HepG2 (cell line): ENCODE measurements at regions not wholly inside any gene's neighbourhood (a gene's known extent, or its start where the extent isn't known, plus 50 kb on each side); places are given as distances from the start of the nearest gene placed in this dataset.

Experiments
- ATAC-seq: fragments of 200-7000 bp; cut with Tn5 transposase; 3 replicates; pipeline ENCODE4 v1.9.1; 2020; ENCODE audit warnings: mild to moderate bottlenecking, moderate library complexity
- BruUV-seq: library from RNA; stranded (reverse); fragments of 400-500 nt; replicated peaks from 2 replicates; lab custom pipeline; 2021; lab: Mats Ljungman, UMichigan
- CTCF ChIA-PET: fragments of 300-600 bp; formaldehyde crosslinking; extraction: SDS; loops from one replicate; lab custom pipeline; 2021; ENCODE audit warnings: low total read pairs, inconsistent platforms, low intra/inter-chr PET ratio; lab: Yijun Ruan, JAX
- POLR2A ChIA-PET: fragments of 350-600 bp; sonication (Branson Sonifier 250); formaldehyde crosslinking; loops from one replicate; lab custom pipeline; 2020; ENCODE audit warnings: antibody characterized with exemption, inconsistent platforms; lab: Yijun Ruan, JAX
- DNase-seq: peaks from one replicate; pipeline ENCODE4 v3.0.0-alpha.2; 2015; ENCODE audit warnings: low spot score
- FAIRE-seq: peaks from 3 replicates; lab custom pipeline; 2011; peaks lifted over from hg19 to GRCh38; lab: Jason Lieb, UNC
- H2AFZ ChIP-seq: one replicate; pipeline ENCODE4 v1.6.1; 2011; ENCODE audit warnings: low read length, inconsistent platforms
- H3K27ac ChIP-seq: fragments of 300-600 bp; 3 replicates; pipeline ENCODE4 v1.8.0; 2011; ENCODE audit warnings: mixed run types, mild to moderate bottlenecking, mixed read lengths, low read length, inconsistent platforms; ENCODE audit not compliant: insufficient read depth; ENCODE audit errors: extremely low read length
- H3K27me3 ChIP-seq, 2 experiments: fragments of 200-600 bp in 1 of 2; 2 replicates in 1 of 2; 3 replicates in 1 of 2; pipeline versions ENCODE4 v1.6.0 to v1.8.0; 2011; ENCODE audit warnings: low read length in 2 of 2, mild to moderate bottlenecking in 2 of 2, moderate library complexity in 2 of 2, inconsistent platforms in 1 of 2; ENCODE audit not compliant: insufficient read depth in 2 of 2, control insufficient read depth in 1 of 2
- H3K36me3 ChIP-seq, 2 experiments: fragments of 200-600 bp in 1 of 2; replicated peaks in 1 of 2; 2 replicates in 1 of 2; 3 replicates in 1 of 2; pipeline versions ENCODE4 v1.5.1 to v1.8.0; 2011; ENCODE audit warnings: low read length in 2 of 2, inconsistent platforms in 1 of 2; ENCODE audit not compliant: insufficient read depth in 2 of 2, control insufficient read depth in 1 of 2
- H3K4me1 ChIP-seq: 2 replicates; pipeline ENCODE4 v1.5.1; 2012; ENCODE audit warnings: low read length, inconsistent platforms; ENCODE audit not compliant: insufficient read depth
- H3K4me2 ChIP-seq: 2 replicates; pipeline ENCODE4 v1.6.0; 2011; ENCODE audit warnings: low read depth, low read length, inconsistent platforms
- H3K4me3 ChIP-seq, 3 experiments: fragments of 200-600 bp in 1 of 3; sonication (generic), shearing (Covaris generic) in 1 of 3; replicated peaks in 1 of 3; 2 replicates each; pipeline ENCODE4 v1.5.1; 2011 to 2016; ENCODE audit warnings: low read length in 3 of 3, inconsistent platforms in 2 of 3, low read depth in 2 of 3, mild to moderate bottlenecking in 2 of 3, control low read depth in 1 of 3, mixed read lengths in 1 of 3; ENCODE audit not compliant: insufficient read depth in 1 of 3
- H3K79me2 ChIP-seq: one replicate; pipeline ENCODE4 v1.6.1; 2011; ENCODE audit warnings: low read length, inconsistent platforms; ENCODE audit not compliant: insufficient read depth
- H3K9ac ChIP-seq: 2 replicates; pipeline ENCODE4 v1.6.0; 2011; ENCODE audit warnings: mild to moderate bottlenecking, low read depth, low read length, inconsistent platforms; ENCODE audit not compliant: insufficient read depth
- H3K9me3 ChIP-seq: 2 replicates; pipeline ENCODE4 v1.5.1; 2012; ENCODE audit warnings: mild to moderate bottlenecking, low read length
- H4K20me1 ChIP-seq: 2 replicates; pipeline ENCODE4 v1.6.0; 2011; ENCODE audit warnings: inconsistent platforms, mild to moderate bottlenecking, low read length, moderate library complexity; ENCODE audit not compliant: insufficient read depth
- CAMTA2 ChIP-seq: sonication (generic); formaldehyde crosslinking; IDR thresholded peaks from 2 replicates; pipeline ENCODE4 v1.4.0; 2020; ENCODE audit warnings: mild to moderate bottlenecking, missing genetic modification reagents, borderline replicate concordance
- CBFB ChIP-seq: sonication (generic); formaldehyde crosslinking; IDR thresholded peaks from 2 replicates; pipeline ENCODE4 v1.4.0; 2020; ENCODE audit warnings: missing genetic modification reagents
- KDM4B ChIP-seq: sonication (generic); formaldehyde crosslinking; IDR thresholded peaks from 2 replicates; pipeline ENCODE4 v1.4.0; 2020; ENCODE audit warnings: missing genetic modification reagents
- NCOR1 ChIP-seq: fragments of 200-600 bp; sonication (generic); IDR thresholded peaks from 2 replicates; pipeline ENCODE4 v1.7.0; 2017; ENCODE audit warnings: antibody characterized with exemption, low read length, borderline replicate concordance
- NFE2L1 ChIP-seq: sonication (generic); formaldehyde crosslinking; IDR thresholded peaks from 2 replicates; pipeline ENCODE4 v1.4.0; 2020; ENCODE audit warnings: missing genetic modification reagents, mild to moderate bottlenecking, borderline replicate concordance
- NR2F6 ChIP-seq, 2 experiments: IDR thresholded peaks; 2 replicates each; pipeline ENCODE4 v1.6.1; 2016; ENCODE audit warnings: antibody characterized with exemption in 1 of 2, mild to moderate bottlenecking in 1 of 2
- REXO4 ChIP-seq: sonication (generic); formaldehyde crosslinking; IDR thresholded peaks from 2 replicates; pipeline ENCODE4 v1.8.0; 2022; ENCODE audit warnings: missing genetic modification reagents, mild to moderate bottlenecking, borderline replicate concordance
- SETDB1 ChIP-seq: sonication (generic); formaldehyde crosslinking; IDR thresholded peaks from 2 replicates; pipeline ENCODE4 v1.5.1; 2020; ENCODE audit warnings: missing genetic modification reagents, mild to moderate bottlenecking, borderline replicate concordance
- SP5 ChIP-seq: IDR thresholded peaks from 2 replicates; pipeline ENCODE4 v1.6.1; 2016; ENCODE audit warnings: low read depth, borderline replicate concordance
- TBX3 ChIP-seq: fragments of 450-650 bp; IDR thresholded peaks from 2 replicates; pipeline ENCODE4 v1.6.1; 2017; ENCODE audit warnings: antibody characterized with exemption, mild to moderate bottlenecking, inconsistent platforms, borderline replicate concordance
- THAP9 ChIP-seq: sonication (generic); formaldehyde crosslinking; IDR thresholded peaks from 2 replicates; pipeline ENCODE4; 2020; ENCODE audit warnings: missing genetic modification reagents, mild to moderate bottlenecking, borderline replicate concordance
- XBP1 ChIP-seq: sonication (generic); formaldehyde crosslinking; IDR thresholded peaks from 2 replicates; pipeline ENCODE4 v1.5.0; 2020; ENCODE audit warnings: missing genetic modification reagents
- ZHX2 ChIP-seq, 2 experiments: sonication (generic) in 1 of 2; formaldehyde crosslinking in 1 of 2; IDR thresholded peaks; 2 replicates each; pipeline versions ENCODE4 v1.6.1 to v1.9.0; 2014 to 2022; ENCODE audit warnings: antibody characterized with exemption in 1 of 2, borderline replicate concordance in 1 of 2, inconsistent platforms in 1 of 2, low read depth in 1 of 2, missing genetic modification reagents in 1 of 2
- ZKSCAN5 ChIP-seq: sonication (generic); formaldehyde crosslinking; IDR thresholded peaks from 2 replicates; pipeline ENCODE4 v1.5.1; 2020; ENCODE audit warnings: mild to moderate bottlenecking, missing genetic modification reagents
- ZNF468 ChIP-seq: sonication (generic); formaldehyde crosslinking; IDR thresholded peaks from 2 replicates; pipeline ENCODE4 v1.8.0; 2022; ENCODE audit warnings: mild to moderate bottlenecking, moderate library complexity, missing genetic modification reagents
- ZNF75D ChIP-seq: sonication (generic); formaldehyde crosslinking; IDR thresholded peaks from 2 replicates; pipeline ENCODE4 v1.8.1; 2023; ENCODE audit warnings: missing genetic modification reagents, mild to moderate bottlenecking, borderline replicate concordance
- WGBS: methylation state at CpG from one replicate; pipeline ENCODE4 v1.1.6; 2017; ENCODE audit warnings: low lambda C conversion rate; 5-methylcytosine and 5-hydroxymethylcytosine counted together
- in situ Hi-C: cut with HindIII; loops from 2 replicates; pipeline ENCODE4 v1.10.0; 2017; ENCODE audit warnings: low pct_unique_long_range_greater_than_20kb; ENCODE audit not compliant: extremely low pct_ligation_motif_present
- intact Hi-C: fragments of 100-400 bp; cut with micrococcal nuclease; formaldehyde crosslinking; loops from one replicate; pipeline ENCODE4 v1.10.0; 2022; ENCODE audit not compliant: unreplicated experiment

GRCh38 chr2:167489325-167489724 is 601.0 kb downstream of the XIRP2 start (continued):
- no peak for TF ChIP-seq CAMTA2 (CRISPR knock-in tag)
- TF ChIP-seq, all 625 proteins: peak for 0

- DNase-seq (no peak), FAIRE-seq (no peak), ATAC-seq (no peak)
- no peak overlapping the region for H3K27ac ChIP-seq
- H3K36me3 ChIP-seq: no peaks in the 10 kb centered on the region
- H3K4me1 ChIP-seq: no peaks in the 10 kb centered on the region
- in situ Hi-C loops (no loop called here), intact Hi-C loops (no loop called here)
- H2AFZ ChIP-seq: no peak overlapping the region
- H3K4me2 ChIP-seq: no peak overlapping the region
- ChIA-PET POLR2A (no interaction called here), CTCF (no interaction called here)
- no peak overlapping the region for H3K9ac ChIP-seq
- WGBS: 0% methylated on average over 3 of the region's 3 CpGs
- H3K27me3 ChIP-seq: no peaks in the 10 kb centered on the region
- no peaks in the 10 kb centered on the region for H4K20me1 ChIP-seq
- H3K4me3 ChIP-seq: no peak overlapping the region
- H3K79me2 ChIP-seq: no peaks in the 10 kb centered on the region
- no TSS peak for BruUV-seq
- no peaks in the 10 kb centered on the region for H3K9me3 ChIP-seq
- TF ChIP-seq KDM4B (CRISPR knock-in tag) (no peak), THAP9 (CRISPR knock-in tag) (no peak), REXO4 (no peak), TBX3 (no peak), SP5 (CRISPR knock-in tag) (no peak), ZNF468 (CRISPR knock-in tag) (no peak), ZKSCAN5 (no peak), CBFB (CRISPR knock-in tag) (no peak), NCOR1 (no peak), NFE2L1 (CRISPR knock-in tag) (no peak), ZNF75D (CRISPR knock-in tag) (no peak), NR2F6 (IDR thresholded peaks at IDR 0.05) (no peak), NR2F6 (CRISPR knock-in tag; IDR thresholded peaks at IDR 0.05) (no peak), XBP1 (CRISPR knock-in tag) (no peak), SETDB1 (CRISPR knock-in tag) (no peak), ZHX2 (IDR thresholded peaks at IDR 0.05; ENCODE audit: low read depth) (no peak), ZHX2 (CRISPR knock-in tag; IDR thresholded peaks at IDR 0.05; ENCODE audit: borderline replicate concordance) (no peak)
These were observed 599.4 kb downstream of the XIRP2 start for GRCh38 chr2:167487728-167488127.
